HL-60 (cell line): ENCODE measurements at regions not wholly inside any gene's neighbourhood (a gene's known extent, or its start where the extent isn't known, plus 50 kb on each side); places are given as distances from the start of the nearest gene placed in this dataset.

Experiments
- CTCF ChIP-seq: IDR thresholded peaks from one replicate; pipeline ENCODE4 v1.5.1; 2011; ENCODE audit warnings: low read length, control low read depth, inconsistent platforms; ENCODE audit not compliant: insufficient read depth
- GABPA ChIP-seq: IDR thresholded peaks from 2 replicates; pipeline ENCODE4 v1.6.1; 2012; ENCODE audit warnings: low read depth
- POLR2AphosphoS5 ChIP-seq: IDR thresholded peaks from 2 replicates; pipeline ENCODE4 v1.6.1; 2012; ENCODE audit warnings: low read depth
- REST ChIP-seq: IDR thresholded peaks from 2 replicates; pipeline ENCODE4 v1.6.1; 2012; ENCODE audit warnings: low read depth; ENCODE audit not compliant: insufficient replicate concordance
- SPI1 ChIP-seq: IDR thresholded peaks from 2 replicates; pipeline ENCODE4 v1.6.1; 2012; ENCODE audit warnings: low read depth, mild to moderate bottlenecking, borderline replicate concordance

GRCh38 chr10:52869864-52870263 lies 97.3 kb upstream of the MBL2 start:
- TF ChIP-seq CTCF (no peak), POLR2AphosphoS5 (no peak), SPI1 (no peak), REST (no peak), GABPA (no peak)
